ENCODE measurements at regions not wholly inside any gene's neighbourhood (a gene's known extent, or its start where the extent isn't known, plus 50 kb on each side); places are given as distances from the start of the nearest gene placed in this dataset.

DNA sequence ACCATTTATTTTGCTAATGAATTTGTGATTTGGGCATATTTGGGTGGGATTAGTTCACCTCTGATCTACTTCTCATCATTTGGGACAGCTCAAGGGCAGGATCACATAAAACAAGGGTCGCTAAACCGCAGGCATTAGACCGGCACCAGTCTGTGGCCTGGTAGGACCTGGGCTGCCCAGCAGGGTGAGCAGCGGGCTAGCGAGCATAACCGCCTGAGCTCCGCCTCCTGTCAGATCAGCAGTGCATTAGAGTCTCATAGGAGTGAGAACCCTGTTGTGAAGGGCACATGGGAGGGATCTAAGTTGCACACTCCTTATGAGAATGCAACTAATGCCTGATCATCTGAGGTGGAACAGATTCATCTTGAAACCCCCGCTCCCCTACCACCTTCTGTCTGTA lies 785.3 kb downstream of the TRHDE start:
- TF ChIP-seq, protein P1, sequence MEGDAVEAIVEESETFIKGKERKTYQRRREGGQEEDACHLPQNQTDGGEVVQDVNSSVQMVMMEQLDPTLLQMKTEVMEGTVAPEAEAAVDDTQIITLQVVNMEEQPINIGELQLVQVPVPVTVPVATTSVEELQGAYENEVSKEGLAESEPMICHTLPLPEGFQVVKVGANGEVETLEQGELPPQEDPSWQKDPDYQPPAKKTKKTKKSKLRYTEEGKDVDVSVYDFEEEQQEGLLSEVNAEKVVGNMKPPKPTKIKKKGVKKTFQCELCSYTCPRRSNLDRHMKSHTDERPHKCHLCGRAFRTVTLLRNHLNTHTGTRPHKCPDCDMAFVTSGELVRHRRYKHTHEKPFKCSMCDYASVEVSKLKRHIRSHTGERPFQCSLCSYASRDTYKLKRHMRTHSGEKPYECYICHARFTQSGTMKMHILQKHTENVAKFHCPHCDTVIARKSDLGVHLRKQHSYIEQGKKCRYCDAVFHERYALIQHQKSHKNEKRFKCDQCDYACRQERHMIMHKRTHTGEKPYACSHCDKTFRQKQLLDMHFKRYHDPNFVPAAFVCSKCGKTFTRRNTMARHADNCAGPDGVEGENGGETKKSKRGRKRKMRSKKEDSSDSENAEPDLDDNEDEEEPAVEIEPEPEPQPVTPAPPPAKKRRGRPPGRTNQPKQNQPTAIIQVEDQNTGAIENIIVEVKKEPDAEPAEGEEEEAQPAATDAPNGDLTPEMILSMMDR (IDR thresholded peaks at IDR 0.05; ENCODE audit: low read depth, low read length) = no peak
- no peak for DNase-seq (ENCODE audit: low read depth, low spot score)
- in situ Hi-C loops (cut with HindIII; ENCODE audit: low sequenced_read_pairs) = no loop called here
- no peak overlapping the region for H3K4me3 ChIP-seq (ENCODE audit: low read depth, low read length)

DNA sequence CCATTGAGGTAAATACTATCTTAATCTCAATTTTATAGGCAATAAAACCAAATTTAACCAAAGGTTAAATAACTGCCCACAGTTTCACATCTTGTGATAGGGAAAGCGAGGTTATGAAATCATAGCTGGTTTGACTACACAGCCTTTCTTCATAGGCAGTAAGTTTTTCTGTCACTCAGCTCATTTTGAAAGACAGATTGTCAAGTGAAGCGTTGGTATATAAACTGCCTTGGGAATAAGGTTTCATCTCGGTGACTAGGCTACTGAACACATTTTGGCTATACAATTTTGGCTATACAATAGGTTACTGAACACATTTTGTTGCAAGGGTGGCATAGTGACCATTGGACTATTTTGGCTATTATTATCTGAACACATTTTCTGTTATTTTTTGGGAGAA lies 793.7 kb downstream of the TRHDE start:
- DNase-seq (ENCODE audit: low read depth, low spot score) = no peak
- H3K4me3 ChIP-seq (ENCODE audit: low read depth, low read length) = no peak overlapping the region
- in situ Hi-C loops (cut with HindIII; ENCODE audit: low sequenced_read_pairs) = no loop called here
- TF ChIP-seq, protein P1 (IDR thresholded peaks at IDR 0.05; ENCODE audit: low read depth, low read length) = no peak

DNA sequence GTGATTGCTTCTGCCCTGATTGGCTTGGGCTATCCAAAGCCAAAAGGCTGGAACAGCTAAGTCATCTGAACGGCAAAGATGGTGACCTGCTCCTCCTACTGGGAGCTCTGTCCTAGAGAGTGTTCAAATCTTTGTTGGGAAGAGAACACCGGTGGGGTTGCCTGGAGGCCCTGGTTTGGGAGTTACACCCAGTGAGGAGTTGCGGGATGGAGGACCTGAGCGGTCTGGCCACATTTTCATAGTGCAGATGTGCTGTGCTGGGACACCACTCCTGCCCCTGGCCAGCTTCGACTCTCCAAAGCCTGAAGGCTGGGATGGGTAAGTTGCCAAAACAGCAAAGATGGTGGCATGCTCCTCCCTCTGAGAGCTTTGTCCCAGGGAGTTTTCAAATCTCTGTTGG lies 795.4 kb downstream of the TRHDE start:
- TF ChIP-seq, protein P1 (IDR thresholded peaks at IDR 0.05; ENCODE audit: low read depth, low read length) = no peak
- H3K4me3 ChIP-seq (ENCODE audit: low read depth, low read length) = no peak overlapping the region
- in situ Hi-C loops (cut with HindIII; ENCODE audit: low sequenced_read_pairs) = no loop called here
- DNase-seq (ENCODE audit: low read depth, low spot score) = no peak

DNA sequence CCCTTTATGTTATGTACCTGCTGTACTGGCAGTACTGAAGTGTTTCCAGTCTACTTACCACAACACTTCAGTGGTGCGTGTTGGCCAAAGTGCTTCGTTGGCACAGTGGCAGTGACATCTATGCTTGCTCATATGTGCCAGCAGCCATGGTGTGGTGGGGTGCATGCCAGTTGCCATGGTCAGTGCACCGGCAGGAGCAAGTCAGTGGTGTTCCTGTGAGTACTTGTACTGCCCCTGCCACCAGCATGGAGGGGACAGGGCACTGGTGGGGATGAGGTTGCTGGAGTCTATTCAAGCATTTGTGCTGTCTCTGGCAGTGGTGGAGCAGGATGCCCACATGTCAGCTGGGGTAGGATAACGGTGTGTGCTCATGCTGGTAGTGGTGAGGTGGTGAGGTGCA lies 800.0 kb downstream of the TRHDE start:
- in situ Hi-C loops (cut with HindIII; ENCODE audit: low sequenced_read_pairs) = no loop called here

DNA sequence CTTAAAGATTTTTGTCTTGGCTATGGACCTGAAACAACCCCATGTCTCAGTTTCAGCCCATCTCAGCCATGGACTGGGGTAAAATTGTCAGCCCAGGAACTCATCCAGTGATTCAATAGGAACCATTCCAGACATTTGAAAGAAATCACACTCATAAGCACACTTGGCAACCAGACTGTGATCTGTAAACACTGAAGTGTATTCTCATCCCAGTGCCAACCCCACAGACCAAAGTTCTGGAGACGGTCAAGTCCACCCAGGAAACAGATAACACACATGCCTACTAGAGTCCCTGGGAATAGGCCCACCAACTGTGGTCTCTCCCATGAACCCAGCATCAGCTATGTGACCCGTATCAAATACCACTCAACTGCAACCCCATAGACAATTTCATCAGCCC lies 804.6 kb downstream of the TRHDE start:
- no peak overlapping the region for H3K4me3 ChIP-seq (ENCODE audit: low read depth, low read length)
- in situ Hi-C loops (cut with HindIII; ENCODE audit: low sequenced_read_pairs) = no loop called here
- TF ChIP-seq, protein P1 (IDR thresholded peaks at IDR 0.05; ENCODE audit: low read depth, low read length) = no peak
- DNase-seq (ENCODE audit: low read depth, low spot score) = no peak

More for the DNA sequence above, 800.0 kb downstream of the TRHDE start:
- DNase-seq (ENCODE audit: low read depth, low spot score) = no peak
- no peak overlapping the region for H3K4me3 ChIP-seq (ENCODE audit: low read depth, low read length)
- TF ChIP-seq, protein P1 (IDR thresholded peaks at IDR 0.05; ENCODE audit: low read depth, low read length) = no peak

DNA sequence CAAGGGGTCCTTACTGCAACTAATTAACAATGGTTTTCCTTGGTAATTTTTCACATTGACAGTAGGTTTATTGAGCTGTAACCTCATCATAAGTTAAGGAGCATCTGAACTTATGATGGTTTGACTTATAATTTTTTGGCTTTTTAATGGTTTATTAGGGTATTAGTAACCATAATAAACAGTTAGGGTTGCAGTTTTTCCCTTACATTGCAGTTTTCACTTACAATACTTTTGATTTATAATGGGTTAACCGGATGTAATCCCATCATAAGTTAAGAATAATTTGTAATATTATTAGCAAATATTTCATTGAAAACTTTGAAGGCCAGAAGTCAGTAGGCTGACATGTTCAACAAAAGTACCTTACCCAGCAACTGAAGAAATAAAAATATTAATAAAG lies 811.6 kb downstream of the TRHDE start:
- no peak overlapping the region for H3K4me3 ChIP-seq (ENCODE audit: low read depth, low read length)
- in situ Hi-C loops (cut with HindIII; ENCODE audit: low sequenced_read_pairs) = no loop called here
- TF ChIP-seq, protein P1 (IDR thresholded peaks at IDR 0.05; ENCODE audit: low read depth, low read length) = no peak
- no peak for DNase-seq (ENCODE audit: low read depth, low spot score)

DNA sequence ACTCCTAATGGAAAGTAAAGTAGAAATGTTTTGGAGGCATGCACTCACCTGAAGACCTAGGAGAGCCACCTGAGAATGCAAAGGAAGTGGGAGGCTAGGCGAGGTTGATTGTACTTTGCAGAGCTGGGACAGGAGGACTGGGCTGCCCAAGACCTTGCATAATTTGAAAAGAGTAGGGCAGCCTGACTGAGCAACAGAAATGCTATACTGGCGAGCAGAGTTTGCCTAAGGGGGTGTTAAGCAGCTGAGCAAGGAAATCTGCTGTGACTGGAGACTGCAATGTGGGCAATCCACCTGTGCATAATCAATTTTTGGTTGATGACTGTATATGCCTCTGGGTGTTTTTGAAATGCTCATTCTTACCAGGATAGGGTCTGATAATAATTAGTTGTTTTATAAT lies 834.1 kb downstream of the TRHDE start:
- in situ Hi-C loops (cut with HindIII; ENCODE audit: low sequenced_read_pairs) = no loop called here
- DNase-seq (ENCODE audit: low read depth, low spot score) = no peak
- TF ChIP-seq, protein P1 (IDR thresholded peaks at IDR 0.05; ENCODE audit: low read depth, low read length) = no peak
- H3K4me3 ChIP-seq (ENCODE audit: low read depth, low read length) = no peak overlapping the region
